ENCODE measurements at regions not wholly inside any gene's neighbourhood (a gene's known extent, or its start where the extent isn't known, plus 50 kb on each side); places are given as distances from the start of the nearest gene placed in this dataset.

GRCh38 chr18:75802681-75803080 lies 375.2 kb upstream of the SMIM21 start:
- Histone ChIP-seq H4K20me1 (ENCODE audit: insufficient read depth, low read length) (no peaks in the 10 kb centered on the region), H3K9me3 (replicated peaks in 1 of 2; ENCODE audit: control insufficient read depth in 1 of 2, insufficient read depth in 1 of 2, low read length in 2 of 2) (no peaks in the 10 kb centered on the region), H2AFZ (ENCODE audit: insufficient read depth, low read depth, low read length, poor library complexity, severe bottlenecking) (no peak overlapping the region), H3K27ac (ENCODE audit: low read depth in 1 of 2, low read length in 2 of 2) (no peak overlapping the region), H3K36me3 (replicated peaks in 1 of 2; ENCODE audit: control insufficient read depth in 1 of 2, insufficient read depth in 2 of 2, low read length in 2 of 2) (no peaks in the 10 kb centered on the region), H3K79me2 (ENCODE audit: insufficient read depth, low read length) (no peaks in the 10 kb centered on the region), H3K9ac (ENCODE audit: insufficient read depth, low read length, poor library complexity, severe bottlenecking) (no peak overlapping the region), H3K4me1 (ENCODE audit: control insufficient read depth in 1 of 2, insufficient read depth in 2 of 2, low read length in 2 of 2) (no peaks in the 10 kb centered on the region), H3K4me3 (replicated peaks in 1 of 3; ENCODE audit: low read depth in 2 of 3, low read length in 3 of 3) (no peak overlapping the region), H3K27me3 (ENCODE audit: control insufficient read depth in 2 of 2, insufficient read depth in 2 of 2, low read length in 2 of 2) (no peaks in the 10 kb centered on the region), H3K4me2 (replicated peaks; ENCODE audit: extremely low read depth, low read length, poor library complexity, severe bottlenecking) (no peak overlapping the region)
- DNase-seq, result no peak
- Mint-ChIP-seq H3K4me3 (no peak overlapping the region), H3K36me3 (no peaks in the 10 kb centered on the region), H3K9me3 (peaks cover 0 to 5% (median 2%) of the 10 kb centered on the region in 7 donors), H3K27ac (no peak overlapping the region), H3K27me3 (ENCODE audit: low read depth in 3 of 3) (peaks cover 0 to 1% (median 0%) of the 10 kb centered on the region in 3 donors), H3K4me1 (no peaks in the 10 kb centered on the region)
- TF ChIP-seq, protein P1, sequence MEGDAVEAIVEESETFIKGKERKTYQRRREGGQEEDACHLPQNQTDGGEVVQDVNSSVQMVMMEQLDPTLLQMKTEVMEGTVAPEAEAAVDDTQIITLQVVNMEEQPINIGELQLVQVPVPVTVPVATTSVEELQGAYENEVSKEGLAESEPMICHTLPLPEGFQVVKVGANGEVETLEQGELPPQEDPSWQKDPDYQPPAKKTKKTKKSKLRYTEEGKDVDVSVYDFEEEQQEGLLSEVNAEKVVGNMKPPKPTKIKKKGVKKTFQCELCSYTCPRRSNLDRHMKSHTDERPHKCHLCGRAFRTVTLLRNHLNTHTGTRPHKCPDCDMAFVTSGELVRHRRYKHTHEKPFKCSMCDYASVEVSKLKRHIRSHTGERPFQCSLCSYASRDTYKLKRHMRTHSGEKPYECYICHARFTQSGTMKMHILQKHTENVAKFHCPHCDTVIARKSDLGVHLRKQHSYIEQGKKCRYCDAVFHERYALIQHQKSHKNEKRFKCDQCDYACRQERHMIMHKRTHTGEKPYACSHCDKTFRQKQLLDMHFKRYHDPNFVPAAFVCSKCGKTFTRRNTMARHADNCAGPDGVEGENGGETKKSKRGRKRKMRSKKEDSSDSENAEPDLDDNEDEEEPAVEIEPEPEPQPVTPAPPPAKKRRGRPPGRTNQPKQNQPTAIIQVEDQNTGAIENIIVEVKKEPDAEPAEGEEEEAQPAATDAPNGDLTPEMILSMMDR (IDR thresholded peaks at IDR 0.05), result no peak
- WGBS (ENCODE audit: insufficient coverage), result no CpG with 5 or more reads among the region's 5 CpGs
- intact Hi-C loops (cut with micrococcal nuclease), result no loop called here

- no peaks in the 10 kb centered on the region for H3K9me3 ChIP-seq (replicated peaks in 1 of 2; ENCODE audit: control insufficient read depth in 1 of 2, insufficient read depth in 1 of 2, low read length in 2 of 2)
- H3K27me3 ChIP-seq (ENCODE audit: control insufficient read depth in 2 of 2, insufficient read depth in 2 of 2, low read length in 2 of 2), result no peaks in the 10 kb centered on the region
- H3K27ac ChIP-seq (ENCODE audit: low read depth in 1 of 2, low read length in 2 of 2), result no peak overlapping the region
- Mint-ChIP-seq H3K4me1 (no peaks in the 10 kb centered on the region), H3K36me3 (no peaks in the 10 kb centered on the region), H3K27ac (no peak overlapping the region), H3K27me3 (ENCODE audit: low read depth in 3 of 3) (peaks cover 0 to 1% (median 0%) of the 10 kb centered on the region in 3 donors), H3K9me3 (peaks cover 0 to 8% (median 3%) of the 10 kb centered on the region in 7 donors), H3K4me3 (no peak overlapping the region)
- DNase-seq, result no peak
- no peaks in the 10 kb centered on the region for H3K36me3 ChIP-seq (replicated peaks in 1 of 2; ENCODE audit: control insufficient read depth in 1 of 2, insufficient read depth in 2 of 2, low read length in 2 of 2)
- H3K4me2 ChIP-seq (replicated peaks; ENCODE audit: extremely low read depth, low read length, poor library complexity, severe bottlenecking), result no peak overlapping the region
- H3K4me3 ChIP-seq (replicated peaks in 1 of 3; ENCODE audit: low read depth in 2 of 3, low read length in 3 of 3), result no peak overlapping the region
- H3K79me2 ChIP-seq (ENCODE audit: insufficient read depth, low read length), result no peaks in the 10 kb centered on the region
- H4K20me1 ChIP-seq (ENCODE audit: insufficient read depth, low read length), result no peaks in the 10 kb centered on the region
- 95% methylated on average over 10 of the region's 12 CpGs for WGBS (ENCODE audit: insufficient coverage)
- intact Hi-C loops (cut with micrococcal nuclease), result no loop called here
- TF ChIP-seq, protein P1 (IDR thresholded peaks at IDR 0.05), result no peak
- no peak overlapping the region for H2AFZ ChIP-seq (ENCODE audit: insufficient read depth, low read depth, low read length, poor library complexity, severe bottlenecking)
- H3K9ac ChIP-seq (ENCODE audit: insufficient read depth, low read length, poor library complexity, severe bottlenecking), result no peak overlapping the region
- no peaks in the 10 kb centered on the region for H3K4me1 ChIP-seq (ENCODE audit: control insufficient read depth in 1 of 2, insufficient read depth in 2 of 2, low read length in 2 of 2)
Observed at GRCh38 chr18:75801178-75801577, 373.7 kb upstream of the SMIM21 start.
